ENCODE measurements at regions not wholly inside any gene's neighbourhood (a gene's known extent, or its start where the extent isn't known, plus 50 kb on each side); places are given as distances from the start of the nearest gene placed in this dataset.

DNA sequence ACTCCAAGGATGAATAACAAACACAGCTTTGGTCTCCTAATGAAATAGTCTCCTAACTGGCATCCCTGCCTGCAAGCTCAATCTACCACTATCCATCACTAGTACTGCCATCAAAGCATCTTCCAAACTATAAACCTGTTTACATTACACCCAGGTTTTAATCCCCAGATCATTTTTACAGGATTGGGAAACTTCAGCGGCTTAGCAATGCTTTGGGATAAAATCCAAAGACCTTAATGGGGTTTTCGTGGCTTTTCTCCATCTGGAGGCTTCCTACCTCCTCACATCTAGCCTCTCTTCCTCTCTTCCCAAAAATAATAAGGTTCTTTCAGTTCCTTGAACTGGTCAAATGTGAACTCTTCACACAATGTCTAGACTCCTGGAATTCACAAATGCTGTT lies 92.2 kb upstream of the SETBP1 start (continued):
- TF ChIP-seq, protein P1, sequence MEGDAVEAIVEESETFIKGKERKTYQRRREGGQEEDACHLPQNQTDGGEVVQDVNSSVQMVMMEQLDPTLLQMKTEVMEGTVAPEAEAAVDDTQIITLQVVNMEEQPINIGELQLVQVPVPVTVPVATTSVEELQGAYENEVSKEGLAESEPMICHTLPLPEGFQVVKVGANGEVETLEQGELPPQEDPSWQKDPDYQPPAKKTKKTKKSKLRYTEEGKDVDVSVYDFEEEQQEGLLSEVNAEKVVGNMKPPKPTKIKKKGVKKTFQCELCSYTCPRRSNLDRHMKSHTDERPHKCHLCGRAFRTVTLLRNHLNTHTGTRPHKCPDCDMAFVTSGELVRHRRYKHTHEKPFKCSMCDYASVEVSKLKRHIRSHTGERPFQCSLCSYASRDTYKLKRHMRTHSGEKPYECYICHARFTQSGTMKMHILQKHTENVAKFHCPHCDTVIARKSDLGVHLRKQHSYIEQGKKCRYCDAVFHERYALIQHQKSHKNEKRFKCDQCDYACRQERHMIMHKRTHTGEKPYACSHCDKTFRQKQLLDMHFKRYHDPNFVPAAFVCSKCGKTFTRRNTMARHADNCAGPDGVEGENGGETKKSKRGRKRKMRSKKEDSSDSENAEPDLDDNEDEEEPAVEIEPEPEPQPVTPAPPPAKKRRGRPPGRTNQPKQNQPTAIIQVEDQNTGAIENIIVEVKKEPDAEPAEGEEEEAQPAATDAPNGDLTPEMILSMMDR (IDR thresholded peaks at IDR 0.05), result no peak
- TF ChIP-seq, protein P2, sequence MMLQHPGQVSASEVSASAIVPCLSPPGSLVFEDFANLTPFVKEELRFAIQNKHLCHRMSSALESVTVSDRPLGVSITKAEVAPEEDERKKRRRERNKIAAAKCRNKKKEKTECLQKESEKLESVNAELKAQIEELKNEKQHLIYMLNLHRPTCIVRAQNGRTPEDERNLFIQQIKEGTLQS (CRISPR knock-in tag; conservative IDR thresholded peaks at IDR 0.05), result no peak
- TF ChIP-seq, protein P3, sequence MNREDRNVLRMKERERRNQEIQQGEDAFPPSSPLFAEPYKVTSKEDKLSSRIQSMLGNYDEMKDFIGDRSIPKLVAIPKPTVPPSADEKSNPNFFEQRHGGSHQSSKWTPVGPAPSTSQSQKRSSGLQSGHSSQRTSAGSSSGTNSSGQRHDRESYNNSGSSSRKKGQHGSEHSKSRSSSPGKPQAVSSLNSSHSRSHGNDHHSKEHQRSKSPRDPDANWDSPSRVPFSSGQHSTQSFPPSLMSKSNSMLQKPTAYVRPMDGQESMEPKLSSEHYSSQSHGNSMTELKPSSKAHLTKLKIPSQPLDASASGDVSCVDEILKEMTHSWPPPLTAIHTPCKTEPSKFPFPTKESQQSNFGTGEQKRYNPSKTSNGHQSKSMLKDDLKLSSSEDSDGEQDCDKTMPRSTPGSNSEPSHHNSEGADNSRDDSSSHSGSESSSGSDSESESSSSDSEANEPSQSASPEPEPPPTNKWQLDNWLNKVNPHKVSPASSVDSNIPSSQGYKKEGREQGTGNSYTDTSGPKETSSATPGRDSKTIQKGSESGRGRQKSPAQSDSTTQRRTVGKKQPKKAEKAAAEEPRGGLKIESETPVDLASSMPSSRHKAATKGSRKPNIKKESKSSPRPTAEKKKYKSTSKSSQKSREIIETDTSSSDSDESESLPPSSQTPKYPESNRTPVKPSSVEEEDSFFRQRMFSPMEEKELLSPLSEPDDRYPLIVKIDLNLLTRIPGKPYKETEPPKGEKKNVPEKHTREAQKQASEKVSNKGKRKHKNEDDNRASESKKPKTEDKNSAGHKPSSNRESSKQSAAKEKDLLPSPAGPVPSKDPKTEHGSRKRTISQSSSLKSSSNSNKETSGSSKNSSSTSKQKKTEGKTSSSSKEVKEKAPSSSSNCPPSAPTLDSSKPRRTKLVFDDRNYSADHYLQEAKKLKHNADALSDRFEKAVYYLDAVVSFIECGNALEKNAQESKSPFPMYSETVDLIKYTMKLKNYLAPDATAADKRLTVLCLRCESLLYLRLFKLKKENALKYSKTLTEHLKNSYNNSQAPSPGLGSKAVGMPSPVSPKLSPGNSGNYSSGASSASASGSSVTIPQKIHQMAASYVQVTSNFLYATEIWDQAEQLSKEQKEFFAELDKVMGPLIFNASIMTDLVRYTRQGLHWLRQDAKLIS (CRISPR knock-in tag; IDR thresholded peaks at IDR 0.05; ENCODE audit: borderline replicate concordance), result no peak
- TF ChIP-seq RELA (CRISPR knock-in tag; IDR thresholded peaks at IDR 0.05; ENCODE audit: borderline replicate concordance) (no peak), CBFB (CRISPR knock-in tag; IDR thresholded peaks at IDR 0.05; ENCODE audit: low read depth) (no peak), EMX1 (CRISPR knock-in tag; IDR thresholded peaks at IDR 0.05) (no peak)

DNA sequence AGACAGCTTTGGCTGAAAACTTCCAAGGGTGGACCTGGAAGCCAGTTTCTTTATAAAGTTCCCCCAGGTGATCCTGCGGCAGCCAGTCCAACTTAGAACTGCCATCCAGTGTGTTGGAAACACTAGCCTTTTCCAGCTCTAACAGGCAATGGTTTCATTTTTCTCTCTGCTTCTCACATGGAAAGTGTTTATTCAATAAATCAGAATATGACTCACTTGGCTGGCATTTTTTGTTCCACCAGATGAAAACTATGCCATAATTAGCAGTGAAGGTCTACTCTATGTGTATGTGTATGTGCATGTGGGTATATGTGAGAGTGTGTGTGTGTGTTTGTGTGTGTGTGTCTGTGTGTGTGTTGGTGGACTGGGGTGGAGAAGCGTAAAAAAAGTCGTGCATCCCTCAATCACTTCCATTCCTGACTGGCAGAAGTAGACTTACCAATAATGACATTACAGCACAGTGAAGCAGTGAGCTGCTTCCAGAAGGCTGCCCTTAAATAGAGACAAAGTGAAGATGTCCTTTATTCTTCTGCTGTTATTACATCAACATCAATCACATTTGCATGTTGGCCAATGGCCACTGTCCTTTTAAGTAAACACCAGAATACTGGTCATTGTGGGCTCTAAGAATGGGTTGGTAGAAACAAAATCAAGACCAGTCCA lies 90.9 kb upstream of the SETBP1 start:
- DNase-seq (ENCODE audit: low spot score), result no peak
- Mint-ChIP-seq H3K27ac (no peak overlapping the region), H3K4me1 (peaks cover 8% of the 10 kb centered on the region), H3K9me3 (no peaks in the 10 kb centered on the region), H3K36me3 (no peaks in the 10 kb centered on the region), H3K4me3 (no peak overlapping the region), H3K27me3 (ENCODE audit: low read depth) (no peaks in the 10 kb centered on the region)
- no peak for TF ChIP-seq ZNF219 (CRISPR knock-in tag; IDR thresholded peaks at IDR 0.05; ENCODE audit: borderline replicate concordance)
- TF ChIP-seq GTF2I (CRISPR knock-in tag; conservative IDR thresholded peaks at IDR 0.05), result no peak
- TF ChIP-seq, protein P4, sequence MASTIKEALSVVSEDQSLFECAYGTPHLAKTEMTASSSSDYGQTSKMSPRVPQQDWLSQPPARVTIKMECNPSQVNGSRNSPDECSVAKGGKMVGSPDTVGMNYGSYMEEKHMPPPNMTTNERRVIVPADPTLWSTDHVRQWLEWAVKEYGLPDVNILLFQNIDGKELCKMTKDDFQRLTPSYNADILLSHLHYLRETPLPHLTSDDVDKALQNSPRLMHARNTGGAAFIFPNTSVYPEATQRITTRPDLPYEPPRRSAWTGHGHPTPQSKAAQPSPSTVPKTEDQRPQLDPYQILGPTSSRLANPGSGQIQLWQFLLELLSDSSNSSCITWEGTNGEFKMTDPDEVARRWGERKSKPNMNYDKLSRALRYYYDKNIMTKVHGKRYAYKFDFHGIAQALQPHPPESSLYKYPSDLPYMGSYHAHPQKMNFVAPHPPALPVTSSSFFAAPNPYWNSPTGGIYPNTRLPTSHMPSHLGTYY (CRISPR knock-in tag; IDR thresholded peaks at IDR 0.05), result no peak
- TF ChIP-seq, protein P5, sequence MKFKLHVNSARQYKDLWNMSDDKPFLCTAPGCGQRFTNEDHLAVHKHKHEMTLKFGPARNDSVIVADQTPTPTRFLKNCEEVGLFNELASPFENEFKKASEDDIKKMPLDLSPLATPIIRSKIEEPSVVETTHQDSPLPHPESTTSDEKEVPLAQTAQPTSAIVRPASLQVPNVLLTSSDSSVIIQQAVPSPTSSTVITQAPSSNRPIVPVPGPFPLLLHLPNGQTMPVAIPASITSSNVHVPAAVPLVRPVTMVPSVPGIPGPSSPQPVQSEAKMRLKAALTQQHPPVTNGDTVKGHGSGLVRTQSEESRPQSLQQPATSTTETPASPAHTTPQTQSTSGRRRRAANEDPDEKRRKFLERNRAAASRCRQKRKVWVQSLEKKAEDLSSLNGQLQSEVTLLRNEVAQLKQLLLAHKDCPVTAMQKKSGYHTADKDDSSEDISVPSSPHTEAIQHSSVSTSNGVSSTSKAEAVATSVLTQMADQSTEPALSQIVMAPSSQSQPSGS (CRISPR knock-in tag; IDR thresholded peaks at IDR 0.05; ENCODE audit: borderline replicate concordance, low read depth), result no peak
- no peak for TF ChIP-seq MYBL2 (CRISPR knock-in tag; IDR thresholded peaks at IDR 0.05)
- no peak for TF ChIP-seq ELF4 (CRISPR knock-in tag; IDR thresholded peaks at IDR 0.05; ENCODE audit: low read depth)
- TF ChIP-seq, protein P6, sequence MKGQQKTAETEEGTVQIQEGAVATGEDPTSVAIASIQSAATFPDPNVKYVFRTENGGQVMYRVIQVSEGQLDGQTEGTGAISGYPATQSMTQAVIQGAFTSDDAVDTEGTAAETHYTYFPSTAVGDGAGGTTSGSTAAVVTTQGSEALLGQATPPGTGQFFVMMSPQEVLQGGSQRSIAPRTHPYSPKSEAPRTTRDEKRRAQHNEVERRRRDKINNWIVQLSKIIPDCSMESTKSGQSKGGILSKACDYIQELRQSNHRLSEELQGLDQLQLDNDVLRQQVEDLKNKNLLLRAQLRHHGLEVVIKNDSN (CRISPR knock-in tag; IDR thresholded peaks at IDR 0.05), result no peak
- no peak for TF ChIP-seq ZNF416 (CRISPR knock-in tag; IDR thresholded peaks at IDR 0.05)
- TF ChIP-seq, protein P7, sequence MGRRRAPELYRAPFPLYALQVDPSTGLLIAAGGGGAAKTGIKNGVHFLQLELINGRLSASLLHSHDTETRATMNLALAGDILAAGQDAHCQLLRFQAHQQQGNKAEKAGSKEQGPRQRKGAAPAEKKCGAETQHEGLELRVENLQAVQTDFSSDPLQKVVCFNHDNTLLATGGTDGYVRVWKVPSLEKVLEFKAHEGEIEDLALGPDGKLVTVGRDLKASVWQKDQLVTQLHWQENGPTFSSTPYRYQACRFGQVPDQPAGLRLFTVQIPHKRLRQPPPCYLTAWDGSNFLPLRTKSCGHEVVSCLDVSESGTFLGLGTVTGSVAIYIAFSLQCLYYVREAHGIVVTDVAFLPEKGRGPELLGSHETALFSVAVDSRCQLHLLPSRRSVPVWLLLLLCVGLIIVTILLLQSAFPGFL (CRISPR knock-in tag; IDR thresholded peaks at IDR 0.05; ENCODE audit: borderline replicate concordance), result no peak
- TF ChIP-seq TP53 (CRISPR knock-in tag; IDR thresholded peaks at IDR 0.05), result no peak
- POLR2A ChIA-PET, result no interaction called here
- CTCF ChIA-PET, result no interaction called here
- ATAC-seq, result no peak
